HCT116 (cell line): ENCODE measurements at regions not wholly inside any gene's neighbourhood (a gene's known extent, or its start where the extent isn't known, plus 50 kb on each side); places are given as distances from the start of the nearest gene placed in this dataset.

Experiments used
- EZH2 ChIP-seq: fragments of 200-600 bp; sonication (generic); IDR thresholded peaks from 2 replicates; pipeline ENCODE4 v1.6.1; 2017; ENCODE audit warnings: antibody characterized with exemption, mixed run types
- EZH2phosphoT487 ChIP-seq: fragments of 200-600 bp; IDR thresholded peaks from 2 replicates; pipeline ENCODE4 v1.6.1; 2018; ENCODE audit warnings: antibody characterized with exemption, borderline replicate concordance
- POLR2A ChIP-seq: IDR thresholded peaks from 2 replicates; pipeline ENCODE4 v1.7.0; 2011; ENCODE audit warnings: borderline replicate concordance; ENCODE audit not compliant: insufficient read depth, insufficient read length; ENCODE audit errors: extremely low read depth
- TF ChIP-seq, protein P1 (sequence below): IDR thresholded peaks from 2 replicates; pipeline ENCODE4 v1.6.1; 2012

DNA sequence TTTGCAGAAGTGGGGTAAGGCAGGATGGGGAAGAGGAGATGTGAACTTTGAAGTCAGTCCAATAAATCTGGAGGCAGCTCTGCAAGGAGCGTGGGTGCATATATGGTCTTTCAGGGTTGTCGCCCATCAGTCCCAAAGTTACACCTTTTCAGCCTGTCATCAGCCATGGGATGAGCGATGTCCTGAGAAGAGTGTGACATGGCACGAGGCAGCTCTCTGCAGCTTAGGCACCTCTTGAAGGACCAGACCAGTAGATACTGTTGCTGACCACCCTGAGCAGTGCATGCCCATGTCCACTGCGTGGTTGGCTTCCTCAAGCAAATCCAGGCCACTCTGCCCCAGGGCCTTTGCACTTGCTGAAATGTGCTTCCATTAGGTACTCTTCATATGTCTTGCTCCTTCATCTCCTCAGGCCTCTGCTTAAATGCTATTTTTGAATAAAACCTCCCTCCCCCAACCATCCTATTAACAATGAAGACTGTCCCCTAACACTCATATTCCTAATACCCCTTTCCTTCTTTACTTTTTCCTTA lies 171.7 kb downstream of the ACTR3 start:
- TF ChIP-seq EZH2phosphoT487 (no peak), EZH2 (no peak), POLR2A (no peak)
- TF ChIP-seq, protein P1, sequence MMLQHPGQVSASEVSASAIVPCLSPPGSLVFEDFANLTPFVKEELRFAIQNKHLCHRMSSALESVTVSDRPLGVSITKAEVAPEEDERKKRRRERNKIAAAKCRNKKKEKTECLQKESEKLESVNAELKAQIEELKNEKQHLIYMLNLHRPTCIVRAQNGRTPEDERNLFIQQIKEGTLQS, result no peak
